Right lobe of liver (tissue), 6 donors: ENCODE measurements at regions not wholly inside any gene's neighbourhood (a gene's known extent, or its start where the extent isn't known, plus 50 kb on each side); places are given as distances from the start of the nearest gene placed in this dataset.

ENCODE experiments used
- ATAC-seq, 4 donors: fragments of 200-7000 bp; cut with Tn5 transposase; one replicate each; pipeline ENCODE4 v1.9.1; 2020; ENCODE audit warnings: mild to moderate bottlenecking in 4 of 4, moderate library complexity in 4 of 4
- DNase-seq, 3 donors: peaks; one replicate each; pipeline ENCODE4 v3.0.0-alpha.2; 2020
- H3K27ac ChIP-seq, 3 donors: fragments of 200-600 bp; one replicate each; pipeline ENCODE4 v1.8.0; 2022
- H3K27me3 ChIP-seq, 2 donors: fragments of 200-600 bp; one replicate each; pipeline ENCODE4 v1.8.0; 2022
- H3K36me3 ChIP-seq, 4 donors: fragments of 200-600 bp; sonication (generic) in 1 of 4; one replicate each; pipeline versions ENCODE4 v1.5.1 to v1.8.0; 2017 to 2022; ENCODE audit warnings: control low read depth in 1 of 4
- H3K4me1 ChIP-seq, 4 donors: fragments of 200-600 bp; sonication (generic) in 1 of 4; one replicate each; pipeline versions ENCODE4 v1.5.1 to v1.8.0; 2017 to 2022; ENCODE audit warnings: control low read depth in 1 of 4
- H3K4me3 ChIP-seq, 3 donors: fragments of 200-600 bp; one replicate each; pipeline ENCODE4 v1.8.0; 2022
- H3K9me3 ChIP-seq, 4 donors: fragments of 200-600 bp; sonication (generic) in 1 of 4; one replicate each; pipeline versions ENCODE4 v1.5.1 to v1.8.0; 2017 to 2022; ENCODE audit warnings: control low read depth in 1 of 4
- POLR2A ChIP-seq: fragments of 450-650 bp; IDR thresholded peaks from one replicate; pipeline ENCODE4 v1.6.1; 2017; ENCODE audit warnings: antibody characterized with exemption, mild to moderate bottlenecking
- WGBS: methylation state at CpG from one replicate; pipeline ENCODE4 v1.1.6; 2018; ENCODE audit warnings: low coverage, low lambda C conversion rate; ENCODE audit not compliant: insufficient coverage; ENCODE audit errors: missing lambda C conversion rate; 5-methylcytosine and 5-hydroxymethylcytosine counted together
- intact Hi-C, 2 donors: fragments of 100-400 bp; cut with DNase I; formaldehyde crosslinking; loops; one replicate each; pipeline versions ENCODE4 v1.11.2 to v1.14.1; 2022
- TF ChIP-seq, protein P1 (sequence below), 4 donors: fragments of 200-600 bp in 3 of 4; fragments of 450-650 bp in 1 of 4; IDR thresholded peaks; one replicate each; pipeline versions ENCODE4 v1.5.1 to v1.8.0; 2016 to 2022; ENCODE audit warnings: antibody characterized with exemption in 4 of 4, mild to moderate bottlenecking in 2 of 4
- donor health status: DM: no; HTN: yes; CAD: no.
- donor health status: DM: no; HTN: no; CAD: no.
- donor health status: DM: no; HTN: no; CAD: no.
- donor health status: DM: no; HTN: yes; CAD: no.
- donor health status: DM: no; HTN: yes; CAD: no.

DNA sequence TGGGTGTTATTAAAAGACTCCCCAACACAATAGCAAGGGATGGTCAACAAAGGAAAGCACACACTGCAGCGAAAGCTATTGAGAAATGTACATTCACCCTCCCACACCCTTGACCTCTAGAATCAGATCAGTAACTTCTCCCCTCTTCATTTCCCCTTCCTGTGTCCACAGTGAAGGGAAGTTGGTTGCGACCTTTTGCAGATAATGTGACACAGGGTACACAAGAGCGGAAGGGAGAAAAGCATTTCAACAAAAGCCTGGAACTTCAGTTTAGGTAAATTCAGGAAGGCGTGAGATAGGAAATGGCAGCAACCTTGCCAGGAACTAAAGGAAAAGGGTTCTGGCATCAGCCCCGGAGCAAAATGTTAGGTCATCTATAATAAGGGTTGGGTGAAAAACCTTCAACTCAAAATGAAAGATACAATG is 899.8 kb downstream of the MCTP2 start:
- Histone ChIP-seq H3K4me3 (no peak overlapping the region), H3K9me3 (no peaks in the 10 kb centered on the region), H3K27me3 (no peaks in the 10 kb centered on the region), H3K27ac (no peak overlapping the region), H3K4me1 (no peaks in the 10 kb centered on the region), H3K36me3 (no peaks in the 10 kb centered on the region)
- no peak for TF ChIP-seq POLR2A
- TF ChIP-seq, protein P1, sequence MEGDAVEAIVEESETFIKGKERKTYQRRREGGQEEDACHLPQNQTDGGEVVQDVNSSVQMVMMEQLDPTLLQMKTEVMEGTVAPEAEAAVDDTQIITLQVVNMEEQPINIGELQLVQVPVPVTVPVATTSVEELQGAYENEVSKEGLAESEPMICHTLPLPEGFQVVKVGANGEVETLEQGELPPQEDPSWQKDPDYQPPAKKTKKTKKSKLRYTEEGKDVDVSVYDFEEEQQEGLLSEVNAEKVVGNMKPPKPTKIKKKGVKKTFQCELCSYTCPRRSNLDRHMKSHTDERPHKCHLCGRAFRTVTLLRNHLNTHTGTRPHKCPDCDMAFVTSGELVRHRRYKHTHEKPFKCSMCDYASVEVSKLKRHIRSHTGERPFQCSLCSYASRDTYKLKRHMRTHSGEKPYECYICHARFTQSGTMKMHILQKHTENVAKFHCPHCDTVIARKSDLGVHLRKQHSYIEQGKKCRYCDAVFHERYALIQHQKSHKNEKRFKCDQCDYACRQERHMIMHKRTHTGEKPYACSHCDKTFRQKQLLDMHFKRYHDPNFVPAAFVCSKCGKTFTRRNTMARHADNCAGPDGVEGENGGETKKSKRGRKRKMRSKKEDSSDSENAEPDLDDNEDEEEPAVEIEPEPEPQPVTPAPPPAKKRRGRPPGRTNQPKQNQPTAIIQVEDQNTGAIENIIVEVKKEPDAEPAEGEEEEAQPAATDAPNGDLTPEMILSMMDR (IDR thresholded peaks at IDR 0.05) = no peak
- DNase-seq (peak in 1 of 3 donors; percentile 45), ATAC-seq (peak; percentile 72 to 83 (median 79))
- 12% methylated on average over 5 of the region's 5 CpGs for WGBS
- intact Hi-C loops = no loop called here

DNA sequence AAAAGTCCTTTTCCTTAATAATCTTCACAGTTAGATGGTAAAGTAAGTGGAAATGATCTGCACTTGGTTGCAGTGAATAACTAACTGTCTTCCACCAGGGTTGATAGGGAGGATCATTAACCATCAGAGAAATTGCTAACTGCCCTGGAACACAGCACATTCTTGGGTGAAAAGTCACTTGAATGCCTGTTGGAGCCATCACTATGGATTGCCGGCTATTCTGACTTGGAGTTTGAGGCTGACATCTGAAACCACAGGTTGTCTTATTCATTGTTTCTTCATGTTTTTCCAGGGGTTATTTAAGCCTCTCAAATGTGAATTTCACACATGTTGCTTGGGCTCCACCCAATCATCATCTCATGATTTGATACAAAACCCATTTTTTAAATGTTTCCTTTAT is 901.4 kb downstream of the MCTP2 start:
- Histone ChIP-seq H3K4me3 (no peak overlapping the region), H3K36me3 (no peaks in the 10 kb centered on the region), H3K27me3 (no peaks in the 10 kb centered on the region), H3K4me1 (no peaks in the 10 kb centered on the region), H3K27ac (no peak overlapping the region), H3K9me3 (no peaks in the 10 kb centered on the region)
- no peak for TF ChIP-seq POLR2A
- TF ChIP-seq, protein P1 (IDR thresholded peaks at IDR 0.05) = no peak
- WGBS = no CpG with 5 or more reads among the region's 1 CpG
- ATAC-seq (no peak), DNase-seq (no peak)
- intact Hi-C loops = no loop called here

DNA sequence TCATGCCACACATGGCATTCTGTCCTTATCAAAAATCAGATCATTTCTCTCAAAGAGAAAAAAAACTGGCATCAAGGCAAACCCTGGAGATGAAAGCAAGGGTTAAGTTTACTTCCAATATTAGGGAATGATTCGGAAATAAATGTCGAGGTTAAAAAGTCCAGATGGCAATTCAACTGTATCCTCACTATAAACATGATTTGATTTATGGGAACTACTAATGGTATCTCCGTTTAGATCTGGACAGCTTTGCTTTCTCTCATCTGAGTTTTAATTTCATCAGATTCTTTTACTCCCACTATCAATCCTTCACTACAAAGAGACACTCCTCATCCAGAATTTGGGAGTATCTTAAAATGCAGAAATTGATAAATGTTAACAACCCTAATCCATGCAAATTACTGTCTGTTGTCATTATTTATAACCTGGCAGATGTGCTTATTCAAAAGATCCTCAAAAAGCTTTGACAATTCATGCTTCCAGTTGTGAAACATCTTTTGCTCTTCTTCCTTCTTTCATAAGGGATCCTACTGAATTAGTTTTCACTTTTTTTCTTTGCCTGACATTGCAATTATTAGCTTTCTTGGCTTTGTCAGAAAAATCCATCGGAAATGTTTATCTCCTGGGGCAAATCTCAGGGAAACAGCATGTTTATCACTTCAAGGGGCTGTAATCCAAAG is 903.2 kb downstream of the MCTP2 start:
- 41% methylated on average over 4 of the region's 4 CpGs for WGBS
- Histone ChIP-seq H3K4me1 (no peaks in the 10 kb centered on the region), H3K27ac (no peak overlapping the region), H3K36me3 (no peaks in the 10 kb centered on the region), H3K4me3 (no peak overlapping the region), H3K27me3 (no peaks in the 10 kb centered on the region), H3K9me3 (no peaks in the 10 kb centered on the region)
- no peak for DNase-seq
- intact Hi-C loops = no loop called here
- no peak for ATAC-seq
- no peak for TF ChIP-seq POLR2A
- TF ChIP-seq, protein P1 (IDR thresholded peaks at IDR 0.05) = no peak

DNA sequence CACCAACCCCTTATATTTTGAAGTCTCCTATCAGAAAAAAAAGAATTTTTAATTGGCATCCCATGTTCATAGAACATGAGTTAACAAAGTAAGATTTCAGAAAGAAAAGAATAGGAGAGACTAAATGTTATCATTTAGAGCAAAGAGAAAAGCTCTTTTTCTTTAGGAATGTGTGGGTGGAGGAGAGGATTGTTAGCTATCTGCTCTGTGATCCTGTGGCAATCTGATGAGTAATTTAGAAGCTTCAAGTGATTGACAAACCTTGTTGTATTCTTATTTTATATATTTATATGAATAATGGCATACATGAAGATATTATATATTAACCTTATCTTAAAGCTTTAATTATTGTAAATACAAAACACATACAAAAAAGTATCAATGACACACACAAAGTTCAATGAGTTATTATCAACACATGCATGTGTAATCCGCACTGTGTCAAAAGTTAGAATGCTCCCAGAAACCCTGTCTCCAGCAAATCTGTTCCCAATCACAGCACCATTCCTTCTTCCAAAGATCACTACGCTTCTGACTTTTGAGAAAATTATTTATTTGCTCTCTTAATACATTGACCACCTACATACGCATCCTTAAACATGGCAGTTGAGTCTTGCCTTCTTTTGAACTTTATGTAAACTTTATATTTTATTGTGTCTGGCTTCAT is 907.4 kb downstream of the MCTP2 start:
- Histone ChIP-seq H3K4me1 (no peaks in the 10 kb centered on the region), H3K27ac (no peak overlapping the region), H3K27me3 (no peaks in the 10 kb centered on the region), H3K9me3 (no peaks in the 10 kb centered on the region), H3K36me3 (no peaks in the 10 kb centered on the region), H3K4me3 (no peak overlapping the region)
- intact Hi-C loops = no loop called here
- ATAC-seq (no peak), DNase-seq (no peak)
- 65% methylated on average over 3 of the region's 3 CpGs for WGBS
- no peak for TF ChIP-seq POLR2A
- TF ChIP-seq, protein P1 (IDR thresholded peaks at IDR 0.05) = no peak
